ENCODE measurements at regions not wholly inside any gene's neighbourhood (a gene's known extent, or its start where the extent isn't known, plus 50 kb on each side); places are given as distances from the start of the nearest gene placed in this dataset.
"Not testable (repeated sequence)": the region's sequence is repeated elsewhere in the genome, so short reads cannot be mapped to it uniquely, and the experiment has no call there.

DNA sequence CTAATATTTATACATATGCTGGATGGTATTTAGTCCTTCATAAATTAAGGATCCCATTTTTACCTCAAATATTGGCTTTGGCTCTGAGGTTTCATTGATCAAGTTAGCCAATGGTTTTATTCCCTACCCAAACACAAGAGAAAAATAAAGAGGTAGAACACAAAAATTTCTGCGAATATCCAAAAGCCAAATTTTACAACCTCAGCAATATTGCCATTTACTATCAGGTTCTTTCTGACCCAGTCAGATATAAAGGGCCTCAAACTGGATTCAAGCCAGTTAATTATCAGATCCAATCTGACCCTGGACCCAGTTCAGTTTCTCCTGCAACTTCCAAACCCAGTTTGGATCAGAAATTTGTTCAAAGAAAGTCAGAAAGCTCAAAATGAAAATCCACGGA, 998.1 kb downstream of the SI start:
- DNase-seq (ENCODE audit: low spot score) = no peak
- intact Hi-C loops (cut with DNase I) = no loop called here

DNA sequence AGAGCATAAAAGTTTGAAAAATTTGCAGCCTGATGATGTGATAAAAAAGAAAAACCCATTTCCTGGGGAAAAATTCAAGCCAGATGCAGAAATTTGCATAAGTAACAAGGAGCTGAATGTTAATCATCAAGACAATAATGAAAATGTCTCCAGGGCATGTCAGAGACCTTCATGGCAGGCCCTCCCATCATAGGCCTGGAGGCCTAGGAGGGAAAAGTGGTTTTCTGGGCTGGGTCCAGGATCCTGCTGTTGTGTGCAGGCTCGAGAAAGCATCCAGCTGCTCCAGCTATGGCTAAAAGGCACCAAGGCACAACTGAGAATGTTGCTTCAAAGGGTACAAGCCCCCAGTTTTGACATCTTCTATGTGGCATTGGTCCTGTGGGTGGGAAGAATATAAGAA, 1014.0 kb downstream of the SI start:
- no peak for DNase-seq (ENCODE audit: low spot score)
- intact Hi-C loops (cut with DNase I) = no loop called here

GRCh38 chr3:164060923-164061322, 1017.4 kb downstream of the SI start:
- no peak for DNase-seq (ENCODE audit: low spot score)
- intact Hi-C loops (cut with DNase I) = no loop called here

DNA sequence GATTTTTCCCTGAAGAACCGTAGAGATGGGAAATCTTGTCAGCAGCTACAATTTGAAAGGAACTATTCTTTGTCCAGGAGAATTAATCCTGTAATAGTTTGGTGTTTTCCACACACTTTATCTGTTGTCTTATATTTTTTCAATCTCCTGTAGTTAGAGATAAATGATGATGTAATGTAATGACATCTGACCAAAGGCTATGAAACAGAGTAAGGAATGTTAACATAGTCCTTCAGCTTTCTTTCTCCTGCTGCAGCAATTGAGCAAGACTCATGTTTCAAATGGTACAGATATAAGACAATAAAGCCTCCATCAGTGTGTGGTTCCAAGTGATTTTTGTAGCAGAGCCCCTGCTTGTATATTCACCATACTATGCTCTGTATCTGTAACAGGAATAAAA, 1028.4 kb downstream of the SI start:
- intact Hi-C loops (cut with DNase I) = no loop called here
- no peak for DNase-seq (ENCODE audit: low spot score)

GRCh38 chr3:164048451-164048850, 1029.8 kb downstream of the SI start:
- intact Hi-C loops (cut with DNase I) = no loop called here
- no peak for DNase-seq (ENCODE audit: low spot score)

- intact Hi-C loops (cut with DNase I) = no loop called here
- no peak for DNase-seq (ENCODE audit: low spot score)
Observed at GRCh38 chr3:164040991-164041390, 1037.3 kb downstream of the SI start.

- no peak for DNase-seq (ENCODE audit: low spot score)
- intact Hi-C loops (cut with DNase I) = no loop called here
Observed at GRCh38 chr3:164030194-164030593, 1048.1 kb downstream of the SI start.

DNA sequence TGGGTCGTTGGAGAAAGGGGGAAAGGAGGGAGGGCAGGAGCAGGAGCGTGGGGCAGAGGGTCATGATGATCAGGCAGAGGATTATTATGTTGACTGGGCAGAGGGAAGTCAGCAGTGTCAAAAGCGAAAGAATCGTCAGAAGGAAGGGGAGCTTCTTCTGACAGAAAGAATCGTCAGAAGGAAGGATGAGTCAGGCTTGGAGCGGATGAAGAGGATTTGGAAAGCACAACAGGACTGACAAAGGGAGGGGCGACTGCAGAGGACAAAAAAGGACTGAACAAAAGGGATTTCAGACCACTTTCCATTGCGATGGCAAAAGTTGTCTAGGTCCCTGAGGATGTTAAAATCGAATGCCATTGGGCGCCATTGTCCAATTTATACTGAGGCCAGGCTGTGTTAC, 1053.5 kb downstream of the SI start:
- intact Hi-C loops (cut with DNase I) = no loop called here
- DNase-seq (ENCODE audit: low spot score) = no peak

GRCh38 chr3:164023480-164023879, 1054.8 kb downstream of the SI start:
- intact Hi-C loops (cut with DNase I) = no loop called here
- DNase-seq (ENCODE audit: low spot score) = no peak

GRCh38 chr3:164018500-164018899, 1059.8 kb downstream of the SI start:
- no peak for DNase-seq (ENCODE audit: low spot score)
- intact Hi-C loops (cut with DNase I) = no loop called here

- no peak for DNase-seq (ENCODE audit: low spot score)
- intact Hi-C loops (cut with DNase I) = no loop called here
Observed at GRCh38 chr3:164007765-164008164, 1070.5 kb downstream of the SI start.

- no peak for DNase-seq (ENCODE audit: low spot score)
- intact Hi-C loops (cut with DNase I) = no loop called here
Observed at GRCh38 chr3:164004205-164004604, 1074.1 kb downstream of the SI start.

GRCh38 chr3:164003016-164003415, 1075.3 kb downstream of the SI start:
- intact Hi-C loops (cut with DNase I); DNase-seq (ENCODE audit: low spot score): not testable (repeated sequence)

GRCh38 chr3:163983940-163984339, 1094.4 kb downstream of the SI start:
- intact Hi-C loops (cut with DNase I) = no loop called here
- no peak for DNase-seq (ENCODE audit: low spot score)

- intact Hi-C loops (cut with DNase I) = no loop called here
Observed at GRCh38 chr3:163971861-163972260, 1106.4 kb downstream of the SI start.

DNA sequence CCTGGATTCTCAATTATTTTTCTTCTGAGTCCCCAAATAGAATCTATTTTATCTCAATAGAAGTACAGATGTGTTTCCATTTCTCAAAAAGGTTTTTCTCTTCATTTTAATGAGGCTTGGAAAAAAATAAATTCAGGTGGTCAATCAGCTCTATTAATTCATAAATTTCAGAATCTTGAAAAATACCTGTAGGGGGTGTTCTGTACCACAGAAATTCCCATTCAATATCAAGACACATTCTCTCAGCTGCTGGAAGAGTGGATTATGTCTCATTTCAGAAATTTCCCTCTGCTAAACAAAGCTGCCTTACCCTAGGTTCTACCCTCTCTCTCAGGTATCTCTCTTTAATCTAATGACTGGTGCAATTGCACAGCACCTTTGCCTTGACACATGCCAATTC, 1121.2 kb downstream of the SI start:
- DNase-seq (ENCODE audit: low spot score) = no peak
- intact Hi-C loops (cut with DNase I) = no loop called here

More at GRCh38 chr3:163971861-163972260, 1106.4 kb downstream of the SI start:
- no peak for DNase-seq (ENCODE audit: low spot score)

DNA sequence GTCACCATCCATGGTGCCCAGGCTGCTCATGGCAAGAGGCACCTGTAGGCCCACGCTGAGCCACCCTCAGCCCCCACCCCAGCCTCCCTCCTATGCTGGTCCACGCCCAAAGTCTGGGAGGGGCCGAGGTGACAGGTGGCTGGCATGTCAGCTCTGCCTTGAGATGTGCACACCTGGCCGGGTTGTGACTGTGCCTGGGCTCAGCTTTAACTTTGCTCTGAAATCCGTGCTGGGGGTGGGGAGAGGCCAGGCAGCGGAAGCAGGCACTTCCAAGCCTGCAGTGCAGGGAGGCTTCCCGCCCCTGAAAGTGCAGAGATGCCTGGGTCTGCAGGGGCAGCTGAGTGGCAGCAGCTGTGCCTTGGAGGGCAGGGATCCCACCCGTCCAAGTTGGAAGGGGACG, 1124.8 kb downstream of the SI start:
- DNase-seq (ENCODE audit: low spot score) = no peak
- intact Hi-C loops (cut with DNase I) = no loop called here

GRCh38 chr3:163952499-163952898, 1125.8 kb downstream of the SI start:
- DNase-seq (ENCODE audit: low spot score) = no peak
- intact Hi-C loops (cut with DNase I) = no loop called here

DNA sequence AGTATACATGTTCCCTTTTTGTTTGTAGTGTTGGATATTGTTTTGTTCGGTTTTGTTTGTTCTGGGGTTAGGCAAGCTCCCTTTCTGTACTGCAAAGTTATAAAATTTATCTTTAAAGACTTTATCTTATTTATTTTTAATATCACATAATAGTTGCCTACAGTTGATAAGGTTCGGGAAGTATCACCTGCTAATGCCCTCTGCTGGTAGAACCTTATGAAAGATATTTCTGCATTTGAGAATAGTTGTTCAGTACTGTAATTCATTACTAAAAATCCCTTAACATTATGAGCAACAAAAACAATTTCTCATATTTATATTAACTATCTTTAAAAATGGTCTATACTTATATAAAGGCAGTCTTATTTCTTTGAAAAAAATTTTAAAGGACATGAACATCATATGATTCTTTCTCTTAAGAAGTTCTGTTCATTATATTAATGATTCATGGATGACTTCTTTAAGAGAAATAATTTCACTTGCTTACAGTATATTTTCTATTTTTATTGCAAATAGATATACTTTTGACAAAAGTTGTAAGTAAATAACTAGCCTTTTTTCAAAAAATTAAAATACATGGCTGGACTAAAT, 1126.8 kb downstream of the SI start:
- DNase-seq (ENCODE audit: low spot score) = no peak
- intact Hi-C loops (cut with DNase I) = no loop called here

DNA sequence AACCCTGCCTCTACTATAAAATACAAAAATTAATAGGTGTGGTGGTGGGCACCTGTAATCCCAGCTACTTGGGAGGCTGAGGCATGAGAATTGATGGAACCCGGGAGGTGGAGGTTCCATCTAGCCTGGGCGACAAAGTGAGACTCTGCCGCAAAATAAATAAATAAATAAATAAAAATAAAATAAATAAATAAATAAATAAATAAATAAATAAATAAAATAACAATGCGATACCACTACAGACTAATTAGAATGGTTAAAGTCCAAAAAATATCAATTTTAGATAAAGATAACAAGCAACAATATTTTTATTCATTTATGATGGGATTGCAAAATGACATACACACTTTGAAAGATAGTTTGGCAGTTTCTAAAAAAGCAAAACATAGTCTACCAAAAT, 1131.5 kb downstream of the SI start:
- no peak for DNase-seq (ENCODE audit: low spot score)
- intact Hi-C loops (cut with DNase I) = no loop called here

DNA sequence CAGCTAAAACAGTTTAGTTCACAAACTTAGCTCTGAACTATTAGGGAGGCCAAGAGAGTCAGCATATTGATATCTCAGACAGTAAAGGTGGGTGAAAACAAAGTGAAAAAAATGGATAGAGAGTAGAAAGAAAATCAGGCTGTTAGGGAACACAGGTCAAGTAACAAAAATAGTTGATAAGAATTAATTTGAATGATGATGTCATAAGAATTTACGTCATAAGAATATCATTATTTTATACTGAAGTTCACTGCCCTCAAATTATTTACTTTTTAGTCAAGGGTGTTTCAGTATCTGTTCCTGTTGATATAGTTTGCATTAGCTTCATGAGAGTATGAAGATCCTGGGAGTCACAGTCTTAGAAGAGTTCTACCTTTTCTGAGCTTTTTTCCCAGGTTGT, 1134.6 kb downstream of the SI start:
- intact Hi-C loops (cut with DNase I) = no loop called here
- DNase-seq (ENCODE audit: low spot score) = no peak

- DNase-seq (ENCODE audit: low spot score) = no peak
- intact Hi-C loops (cut with DNase I) = no loop called here
Observed at GRCh38 chr3:163939926-163940325, 1138.4 kb downstream of the SI start.

Data from posterior vena cava (tissue), 2 donors.